H1 (cell line): ENCODE measurements at regions not wholly inside any gene's neighbourhood (a gene's known extent, or its start where the extent isn't known, plus 50 kb on each side); places are given as distances from the start of the nearest gene placed in this dataset.

Source experiments
- CTCF ChIA-PET: fragments of 300-600 bp; sonication (Branson Sonifier 250); formaldehyde crosslinking; loops from one replicate; lab custom pipeline; 2021; ENCODE audit not compliant: partially characterized antibody; lab: Charles Lee
- POLR2A ChIA-PET: fragments of 300-600 bp; sonication (Branson Sonifier 250); formaldehyde crosslinking; loops from one replicate; lab custom pipeline; 2021; ENCODE audit warnings: inconsistent platforms; ENCODE audit not compliant: partially characterized antibody; lab: Charles Lee
- DNase-seq, 2 experiments: peaks; one replicate each; pipeline versions ENCODE4 v3.0.0 to v3.0.0-alpha.2; 2010 to 2022; ENCODE audit warnings: low spot score in 2 of 2, low read depth in 1 of 2, mixed read lengths in 1 of 2
- FAIRE-seq: peaks from 2 replicates; lab custom pipeline; 2011; peaks lifted over from hg19 to GRCh38; lab: Jason Lieb, UNC
- H2AFZ ChIP-seq: 2 replicates; pipeline ENCODE4 v1.8.1; 2012; ENCODE audit warnings: low read length, inconsistent platforms
- H2AK5ac ChIP-seq: 2 replicates; pipeline ENCODE4 v1.6.1; 2013; ENCODE audit warnings: low read depth, low read length
- H2BK120ac ChIP-seq: replicated peaks from 2 replicates; pipeline ENCODE3; 2013; ENCODE audit warnings: low read depth, low read length, inconsistent platforms
- H2BK12ac ChIP-seq: 2 replicates; pipeline ENCODE4 v1.6.1; 2013; ENCODE audit warnings: low read depth, low read length
- H2BK15ac ChIP-seq: 2 replicates; pipeline ENCODE4 v1.6.1; 2013; ENCODE audit warnings: low read length
- H2BK20ac ChIP-seq: 2 replicates; pipeline ENCODE4 v1.6.1; 2013; ENCODE audit warnings: low read length
- H2BK5ac ChIP-seq: 2 replicates; pipeline ENCODE4 v1.6.1; 2013; ENCODE audit warnings: low read depth, low read length
- H3K14ac ChIP-seq: 2 replicates; pipeline ENCODE4 v1.6.1; 2013; ENCODE audit warnings: inconsistent platforms; ENCODE audit not compliant: insufficient read length
- H3K18ac ChIP-seq: 2 replicates; pipeline ENCODE4 v1.6.1; 2013; ENCODE audit warnings: low read length; ENCODE audit errors: extremely low read depth
- H3K23ac ChIP-seq: 2 replicates; pipeline ENCODE4 v1.6.1; 2013; ENCODE audit warnings: inconsistent platforms; ENCODE audit not compliant: insufficient read length
- H3K23me2 ChIP-seq: 2 replicates; pipeline ENCODE4 v1.6.1; 2013; ENCODE audit warnings: low read depth, low read length
- H3K27ac ChIP-seq: 2 replicates; pipeline ENCODE4 v1.6.1; 2011; ENCODE audit warnings: low read depth, low read length, inconsistent platforms
- H3K27me3 ChIP-seq, 4 experiments: replicated peaks in 1 of 4; 1 replicate in 1 of 4; 2 replicates in 3 of 4; pipeline versions ENCODE4 v1.6.1 to v1.8.1; 2011 to 2013; ENCODE audit warnings: low read length in 3 of 4, mild to moderate bottlenecking in 3 of 4, inconsistent platforms in 2 of 4, mixed read lengths in 2 of 4, moderate library complexity in 1 of 4; ENCODE audit not compliant: control insufficient read depth in 3 of 4, insufficient read depth in 3 of 4; ENCODE audit errors: extremely low read depth in 1 of 4
- H3K36me3 ChIP-seq, 4 experiments: 2 replicates each; pipeline versions ENCODE4 v1.6.1 to v1.8.1; 2011 to 2013; ENCODE audit warnings: mild to moderate bottlenecking in 4 of 4, low read length in 3 of 4, moderate library complexity in 2 of 4, control low read depth in 1 of 4, inconsistent platforms in 1 of 4; ENCODE audit not compliant: insufficient read depth in 4 of 4, control insufficient read depth in 2 of 4
- H3K4ac ChIP-seq: replicated peaks from 2 replicates; pipeline ENCODE3; 2013; ENCODE audit warnings: low read length, low read depth, mixed read lengths, inconsistent platforms; ENCODE audit not compliant: insufficient read length
- H3K4me1 ChIP-seq, 4 experiments: replicated peaks in 1 of 4; 1 replicate in 1 of 4; 2 replicates in 3 of 4; pipeline versions ENCODE4 v1.6.1 to v1.8.1; 2011 to 2013; ENCODE audit warnings: low read length in 3 of 4, inconsistent platforms in 2 of 4, mixed read lengths in 1 of 4; ENCODE audit not compliant: insufficient read depth in 4 of 4, control insufficient read depth in 3 of 4
- H3K4me2 ChIP-seq, 2 experiments: 2 replicates each; pipeline versions ENCODE4 v1.6.1 to v1.8.1; 2011 to 2013; ENCODE audit warnings: low read depth in 2 of 2, low read length in 2 of 2, control low read depth in 1 of 2, inconsistent platforms in 1 of 2, mild to moderate bottlenecking in 1 of 2; ENCODE audit not compliant: insufficient read depth in 1 of 2
- H3K4me3 ChIP-seq, 4 experiments: fragments of 200-600, 300-600 bp in 1 of 4; sonication (generic), shearing (Covaris generic), sonication (Bioruptor Twin) in 1 of 4; 2 replicates each; pipeline versions ENCODE4 v1.5.1 to v1.8.1; 2011 to 2016; ENCODE audit warnings: low read length in 4 of 4, low read depth in 3 of 4, control low read depth in 2 of 4, inconsistent platforms in 2 of 4, mild to moderate bottlenecking in 2 of 4, mixed read lengths in 1 of 4, moderate library complexity in 1 of 4; ENCODE audit not compliant: insufficient read depth in 2 of 4; ENCODE audit errors: extremely low read depth in 1 of 4
- H3K56ac ChIP-seq: replicated peaks from 2 replicates; pipeline ENCODE3; 2013; ENCODE audit warnings: low read depth, mild to moderate bottlenecking, mixed read lengths, low read length, inconsistent platforms; ENCODE audit not compliant: insufficient read length
- H3K79me1 ChIP-seq: 2 replicates; pipeline ENCODE4 v1.6.1; 2013; ENCODE audit warnings: low read depth, low read length, control low read depth
- H3K79me2 ChIP-seq, 2 experiments: 2 replicates each; pipeline versions ENCODE4 v1.6.1 to v1.8.1; 2012 to 2013; ENCODE audit warnings: low read length in 2 of 2, mild to moderate bottlenecking in 2 of 2, inconsistent platforms in 1 of 2; ENCODE audit not compliant: insufficient read depth in 2 of 2, control insufficient read depth in 1 of 2
- H3K9ac ChIP-seq, 4 experiments: replicated peaks in 1 of 4; 1 replicate in 1 of 4; 2 replicates in 3 of 4; pipeline versions ENCODE4 v1.6.1 to v1.8.1; 2011 to 2013; ENCODE audit warnings: low read depth in 3 of 4, low read length in 3 of 4, control low read depth in 2 of 4, mild to moderate bottlenecking in 2 of 4, moderate library complexity in 2 of 4, inconsistent platforms in 1 of 4; ENCODE audit errors: extremely low read depth in 1 of 4
- H3K9me3 ChIP-seq, 2 experiments: 2 replicates each; pipeline versions ENCODE4 v1.6.1 to v1.8.1; 2012 to 2013; ENCODE audit warnings: mild to moderate bottlenecking in 2 of 2, moderate library complexity in 2 of 2, control low read depth in 1 of 2, inconsistent platforms in 1 of 2, low read depth in 1 of 2, low read length in 1 of 2, mixed read lengths in 1 of 2; ENCODE audit not compliant: insufficient read depth in 2 of 2
- H4K20me1 ChIP-seq, 2 experiments: replicated peaks in 1 of 2; 2 replicates each; pipeline versions ENCODE3 to v1.8.1; 2011 to 2013; ENCODE audit warnings: inconsistent platforms in 2 of 2, low read length in 2 of 2, mild to moderate bottlenecking in 1 of 2; ENCODE audit not compliant: insufficient read depth in 2 of 2, control insufficient read depth in 1 of 2
- H4K5ac ChIP-seq: 2 replicates; pipeline ENCODE4 v1.6.1; 2013; ENCODE audit warnings: low read length, low read depth, mixed read lengths, inconsistent platforms; ENCODE audit not compliant: insufficient read length
- H4K8ac ChIP-seq: 2 replicates; pipeline ENCODE4 v1.8.0; 2013; ENCODE audit warnings: mild to moderate bottlenecking, moderate library complexity, low read length, inconsistent platforms; ENCODE audit not compliant: insufficient read depth; ENCODE audit errors: extremely low read depth
- H4K91ac ChIP-seq: replicated peaks from 2 replicates; pipeline ENCODE3; 2013; ENCODE audit warnings: low read length, mixed read lengths, inconsistent platforms; ENCODE audit not compliant: insufficient read length
- BCL11A ChIP-seq, 2 experiments: IDR thresholded peaks; one replicate each; pipeline ENCODE4 v1.6.1; 2011; ENCODE audit warnings: low read depth in 2 of 2, low read length in 2 of 2, mild to moderate bottlenecking in 2 of 2
- WGBS, 2 experiments: shearing (Covaris generic) in 1 of 2; methylation state at CpG; one replicate each; pipeline versions ENCODE4 v1.1.6 to v1.1.7; 2013 to 2015; ENCODE audit warnings: low lambda C conversion rate in 2 of 2, mixed read lengths in 2 of 2, inconsistent platforms in 1 of 2, low coverage in 1 of 2, missing lambda C conversion rate in 1 of 2; ENCODE audit not compliant: insufficient replicate concordance in 2 of 2, insufficient coverage in 1 of 2, insufficient read length in 1 of 2; ENCODE audit errors: extremely low coverage in 1 of 2, missing lambda C conversion rate in 1 of 2; 5-methylcytosine and 5-hydroxymethylcytosine counted together

GRCh38 chr3:9308298-9308990, 54.4 kb upstream of the THUMPD3 start:
- Histone ChIP-seq H3K23me2 (no peaks in the 10 kb centered on the region), H3K79me2 (no peaks in the 10 kb centered on the region), H2BK120ac (no peak overlapping the region), H3K4me1 (no peaks in the 10 kb centered on the region), H3K14ac (no peak overlapping the region), H3K36me3 (no peaks in the 10 kb centered on the region), H2AK5ac (no peak overlapping the region), H4K91ac (no peak overlapping the region), H4K20me1 (no peaks in the 10 kb centered on the region), H3K9me3 (no peaks in the 10 kb centered on the region), H3K9ac (no peak overlapping the region), H2BK20ac (no peak overlapping the region), H2BK12ac (0 out of 2 replicates have a peak overlapping the region, but pooled peaks have one; percentile 0), H3K4me2 (no peak overlapping the region), H2AFZ (no peak overlapping the region), H3K18ac (no peak overlapping the region), H3K23ac (no peak overlapping the region), H2BK5ac (no peak overlapping the region), H3K79me1 (no peaks in the 10 kb centered on the region), H4K5ac (no peak overlapping the region), H3K4me3 (no peak overlapping the region), H3K27me3 (no peaks in the 10 kb centered on the region), H3K56ac (no peak overlapping the region), H3K4ac (no peak overlapping the region), H3K27ac (no peak overlapping the region), H2BK15ac (no peak overlapping the region), H4K8ac (no peak overlapping the region)
- FAIRE-seq (no peak), DNase-seq (no peak)
- TF ChIP-seq BCL11A (IDR thresholded peaks at IDR 0.05; ENCODE audit: low read depth in 2 of 2, low read length in 2 of 2): no peak
- WGBS, 2 experiments: 85% methylated on average over 3 of the region's 3 CpGs; no CpG with 5 or more reads in 1 of the 2 experiments
- CTCF ChIA-PET: interaction anchor here (0.6 to 2.1 kb wide), 5 partner anchors 44 to 319 kb away, joined by 3 to 5 read pairs (median 3); partner anchors contain the start of gene SRGAP3
- POLR2A ChIA-PET: interaction anchor here (1.1 kb wide), 1 partner anchor 44 kb away, joined by 3 read pairs; no protein-coding TSS in a partner anchor
